NCI-H1694 (cell line): ENCODE measurements at regions not wholly inside any gene's neighbourhood (a gene's known extent, or its start where the extent isn't known, plus 50 kb on each side); places are given as distances from the start of the nearest gene placed in this dataset.
"Not testable (repeated sequence)": the region's sequence is repeated elsewhere in the genome, so short reads cannot be mapped to it uniquely, and the experiment has no call there.

Experiments used
- DNase-seq: peaks from one replicate; lab custom pipeline; 2025; lab: John Stamatoyannopoulos, UW

GRCh38 chr16:22678311-22678710, 135.7 kb upstream of the HS3ST2 start:
- DNase-seq, result no peak

- no peak for DNase-seq
Observed at GRCh38 chr16:22681554-22682291, 132.2 kb upstream of the HS3ST2 start.

GRCh38 chr16:22683258-22683657, 130.7 kb upstream of the HS3ST2 start:
- no peak for DNase-seq

- DNase-seq, result no peak
Observed at GRCh38 chr16:22683730-22684573, 130.0 kb upstream of the HS3ST2 start.

GRCh38 chr16:22684574-22685458, 129.1 kb upstream of the HS3ST2 start:
- DNase-seq, result no peak

- no peak for DNase-seq
Observed at GRCh38 chr16:22685459-22685830, 128.5 kb upstream of the HS3ST2 start.

GRCh38 chr16:22687031-22687530, 126.9 kb upstream of the HS3ST2 start:
- no peak for DNase-seq

- DNase-seq, result no peak
Observed at GRCh38 chr16:22688463-22688862, 125.5 kb upstream of the HS3ST2 start.

- DNase-seq, result no peak
Observed at GRCh38 chr16:22688930-22689329, 125.0 kb upstream of the HS3ST2 start.

GRCh38 chr16:22691335-22691734, 122.6 kb upstream of the HS3ST2 start:
- DNase-seq, result no peak

GRCh38 chr16:22692034-22692433, 121.9 kb upstream of the HS3ST2 start:
- no peak for DNase-seq

GRCh38 chr16:22692916-22693637, 120.9 kb upstream of the HS3ST2 start:
- DNase-seq, result no peak

GRCh38 chr16:22693638-22694340, 120.2 kb upstream of the HS3ST2 start:
- no peak for DNase-seq

- DNase-seq, result no peak
Observed at GRCh38 chr16:22694887-22695382, 119.0 kb upstream of the HS3ST2 start.

GRCh38 chr16:22695773-22696172, 118.2 kb upstream of the HS3ST2 start:
- not testable (repeated sequence) for DNase-seq

- DNase-seq, result no peak
Observed at GRCh38 chr16:22699356-22699755, 114.6 kb upstream of the HS3ST2 start.

- no peak for DNase-seq
Observed at GRCh38 chr16:22705799-22706198, 108.2 kb upstream of the HS3ST2 start.

- no peak for DNase-seq
Observed at GRCh38 chr16:22710326-22710725, 103.6 kb upstream of the HS3ST2 start.

GRCh38 chr16:22711847-22712246, 102.1 kb upstream of the HS3ST2 start:
- DNase-seq, result no peak

GRCh38 chr16:22712471-22712870, 101.5 kb upstream of the HS3ST2 start:
- DNase-seq, result no peak

GRCh38 chr16:22718598-22718997, 95.4 kb upstream of the HS3ST2 start:
- DNase-seq, result not testable (repeated sequence)
